Parathyroid adenoma (tissue), 2 donors: ENCODE measurements at regions not wholly inside any gene's neighbourhood (a gene's known extent, or its start where the extent isn't known, plus 50 kb on each side); places are given as distances from the start of the nearest gene placed in this dataset.
A peak's percentile ranks its signal among the peaks of the same experiment; 100 is the strongest.
"Not testable (repeated sequence)": the region's sequence is repeated elsewhere in the genome, so short reads cannot be mapped to it uniquely, and the experiment has no call there.

ENCODE experiments used
- H2AFZ ChIP-seq: fragments of 300-600 bp; sonication (generic); one replicate; pipeline ENCODE4 v1.7.0; 2017; ENCODE audit warnings: antibody characterized with exemption, mild to moderate bottlenecking
- H3K27ac ChIP-seq: fragments of 300-600 bp; sonication (generic); one replicate; pipeline ENCODE4 v1.7.0; 2017
- H3K27me3 ChIP-seq: fragments of 300-600 bp; sonication (generic); one replicate; pipeline ENCODE4 v1.7.0; 2017; ENCODE audit warnings: low read length; ENCODE audit not compliant: control insufficient read depth, insufficient read depth
- H3K36me3 ChIP-seq: fragments of 300-600 bp; sonication (generic); one replicate; pipeline ENCODE4 v1.7.0; 2017; ENCODE audit warnings: low read length; ENCODE audit not compliant: control insufficient read depth, insufficient read depth
- H3K4me1 ChIP-seq: fragments of 300-600 bp; sonication (generic); one replicate; pipeline ENCODE4 v1.7.0; 2017; ENCODE audit warnings: control low read depth
- H3K4me2 ChIP-seq: fragments of 300-600 bp; sonication (generic); one replicate; pipeline ENCODE4 v1.7.0; 2017; ENCODE audit warnings: low read length
- H3K4me3 ChIP-seq: fragments of 300-600 bp; sonication (generic); one replicate; pipeline ENCODE4 v1.7.0; 2017; ENCODE audit warnings: low read depth, low read length
- H3K79me2 ChIP-seq: fragments of 300-600 bp; sonication (generic); one replicate; pipeline ENCODE4 v1.7.0; 2017; ENCODE audit warnings: control low read depth
- H3K9ac ChIP-seq: fragments of 300-600 bp; sonication (generic); one replicate; pipeline ENCODE4 v1.7.0; 2017; ENCODE audit warnings: mild to moderate bottlenecking
- H3K9me3 ChIP-seq: fragments of 300-600 bp; sonication (generic); one replicate; pipeline ENCODE4 v1.7.0; 2017; ENCODE audit warnings: low read length; ENCODE audit not compliant: control insufficient read depth
- CTCF ChIP-seq: fragments of 300-600 bp; sonication (generic); IDR thresholded peaks from one replicate; pipeline ENCODE4 v1.7.0; 2017; ENCODE audit warnings: antibody characterized with exemption, mild to moderate bottlenecking
- donor health status: primary hyperparathyroidism.

- TF ChIP-seq CTCF: no peak
- no peak overlapping the region for H3K27ac ChIP-seq
- H3K4me2 ChIP-seq: no peak overlapping the region
- H3K4me1 ChIP-seq: no peaks in the 10 kb centered on the region
- H3K4me3 ChIP-seq: no peak overlapping the region
- H3K79me2 ChIP-seq: no peaks in the 10 kb centered on the region
- H3K9ac ChIP-seq: no peak overlapping the region
- H3K9me3 ChIP-seq: no peaks in the 10 kb centered on the region
- H2AFZ ChIP-seq: no peak overlapping the region
- no peaks in the 10 kb centered on the region for H3K36me3 ChIP-seq
- no peaks in the 10 kb centered on the region for H3K27me3 ChIP-seq
Observed at GRCh38 chr12:11497995-11498394, 102.6 kb upstream of the PRB2 start.

GRCh38 chr12:11498574-11498973 is 103.2 kb upstream of the PRB2 start:
- H3K9ac ChIP-seq, H3K79me2 ChIP-seq, H3K4me3 ChIP-seq, H3K27ac ChIP-seq, H3K36me3 ChIP-seq, H2AFZ ChIP-seq, H3K9me3 ChIP-seq, H3K4me1 ChIP-seq, H3K27me3 ChIP-seq, H3K4me2 ChIP-seq: not testable (repeated sequence)
- peak; percentile 30 for TF ChIP-seq CTCF

- Histone ChIP-seq H3K4me2 (no peak overlapping the region), H3K4me1 (no peaks in the 10 kb centered on the region), H3K4me3 (no peak overlapping the region), H2AFZ (peak overlapping the region; percentile 89), H3K9me3 (no peaks in the 10 kb centered on the region), H3K27me3 (no peaks in the 10 kb centered on the region), H3K9ac (no peak overlapping the region), H3K27ac (peak overlapping the region; percentile 64), H3K36me3 (no peaks in the 10 kb centered on the region), H3K79me2 (no peaks in the 10 kb centered on the region)
- TF ChIP-seq CTCF: peak; percentile 39
Observed at GRCh38 chr12:11499806-11500187, 104.4 kb upstream of the PRB2 start.

GRCh38 chr12:11500188-11500860 is 105.0 kb upstream of the PRB2 start:
- H3K27ac ChIP-seq: peak overlapping the region; percentile 64
- H3K9ac ChIP-seq: no peak overlapping the region
- no peaks in the 10 kb centered on the region for H3K9me3 ChIP-seq
- H3K4me2 ChIP-seq: no peak overlapping the region
- H3K36me3 ChIP-seq: no peaks in the 10 kb centered on the region
- no peak overlapping the region for H3K4me3 ChIP-seq
- H3K79me2 ChIP-seq: no peaks in the 10 kb centered on the region
- peak overlapping the region; percentile 89 for H2AFZ ChIP-seq
- H3K27me3 ChIP-seq: no peaks in the 10 kb centered on the region
- no peaks in the 10 kb centered on the region for H3K4me1 ChIP-seq
- no peak for TF ChIP-seq CTCF

- Histone ChIP-seq H3K4me2 (no peak overlapping the region), H3K4me3 (no peak overlapping the region), H3K27me3 (no peaks in the 10 kb centered on the region), H3K27ac (peak overlapping the region; percentile 64), H3K4me1 (no peaks in the 10 kb centered on the region), H3K79me2 (no peaks in the 10 kb centered on the region), H3K9ac (no peak overlapping the region), H3K36me3 (no peaks in the 10 kb centered on the region), H3K9me3 (no peaks in the 10 kb centered on the region), H2AFZ (peak overlapping the region; percentile 89)
- no peak for TF ChIP-seq CTCF
Observed at GRCh38 chr12:11500861-11501230, 105.5 kb upstream of the PRB2 start.
